ENCODE measurements at regions not wholly inside any gene's neighbourhood (a gene's known extent, or its start where the extent isn't known, plus 50 kb on each side); places are given as distances from the start of the nearest gene placed in this dataset.

GRCh38 chr5:143542798-143543144, 139.3 kb upstream of the NR3C1 start:
- TF ChIP-seq CTCF (IDR thresholded peaks at IDR 0.05; ENCODE audit: insufficient read depth, low read length) (no peak), POLR2AphosphoS5 (IDR thresholded peaks at IDR 0.05; ENCODE audit: low read depth) (no peak)

All from HL-60 (cell line).